HG03460 (cell line): ENCODE measurements at regions not wholly inside any gene's neighbourhood (a gene's known extent, or its start where the extent isn't known, plus 50 kb on each side); places are given as distances from the start of the nearest gene placed in this dataset.
"Not testable (repeated sequence)": the region's sequence is repeated elsewhere in the genome, so short reads cannot be mapped to it uniquely, and the experiment has no call there.

Experiments used
- ATAC-seq: cut with Tn5 transposase; IDR thresholded peaks from one replicate; pipeline ENCODE4 v1.9.1; 2021; ENCODE audit not compliant: unreplicated experiment

- ATAC-seq = no peak
These were observed 486.9 kb upstream of the RAB6C start for GRCh38 chr2:129492548-129492947.

- ATAC-seq = no peak
These were observed 479.7 kb upstream of the RAB6C start for GRCh38 chr2:129499747-129500146.

GRCh38 chr2:129502781-129503180 is 476.7 kb upstream of the RAB6C start:
- ATAC-seq = no peak

GRCh38 chr2:129504646-129505045 is 474.8 kb upstream of the RAB6C start:
- no peak for ATAC-seq

GRCh38 chr2:129518937-129519336 is 460.5 kb upstream of the RAB6C start:
- no peak for ATAC-seq

GRCh38 chr2:129532158-129532557 is 447.3 kb upstream of the RAB6C start:
- ATAC-seq = not testable (repeated sequence)

GRCh38 chr2:129548880-129549279 is 430.6 kb upstream of the RAB6C start:
- ATAC-seq = no peak

- ATAC-seq = no peak
These were observed 428.9 kb upstream of the RAB6C start for GRCh38 chr2:129550536-129550935.

- ATAC-seq = no peak
These were observed 425.1 kb upstream of the RAB6C start for GRCh38 chr2:129554373-129554772.

- no peak for ATAC-seq
These were observed 420.4 kb upstream of the RAB6C start for GRCh38 chr2:129559101-129559500.

GRCh38 chr2:129565551-129566109 is 413.8 kb upstream of the RAB6C start:
- ATAC-seq = no peak

GRCh38 chr2:129570812-129571211 is 408.7 kb upstream of the RAB6C start:
- not testable (repeated sequence) for ATAC-seq

GRCh38 chr2:129575431-129575830 is 404.0 kb upstream of the RAB6C start:
- ATAC-seq = no peak

GRCh38 chr2:129575880-129576279 is 403.6 kb upstream of the RAB6C start:
- ATAC-seq = no peak

- no peak for ATAC-seq
These were observed 399.5 kb upstream of the RAB6C start for GRCh38 chr2:129580001-129580400.

- ATAC-seq = no peak
These were observed 393.7 kb upstream of the RAB6C start for GRCh38 chr2:129585760-129586159.

GRCh38 chr2:129587426-129588064 is 391.9 kb upstream of the RAB6C start:
- no peak for ATAC-seq

GRCh38 chr2:129604560-129604959 is 374.9 kb upstream of the RAB6C start:
- no peak for ATAC-seq

- ATAC-seq = no peak
These were observed 373.8 kb upstream of the RAB6C start for GRCh38 chr2:129605646-129606045.

- ATAC-seq = no peak
These were observed 372.8 kb upstream of the RAB6C start for GRCh38 chr2:129606496-129607270.

- ATAC-seq = no peak
These were observed 370.2 kb upstream of the RAB6C start for GRCh38 chr2:129609224-129609623.

GRCh38 chr2:129610766-129611165 is 368.7 kb upstream of the RAB6C start:
- no peak for ATAC-seq
